Keratinocyte (primary cell): ENCODE measurements at regions not wholly inside any gene's neighbourhood (a gene's known extent, or its start where the extent isn't known, plus 50 kb on each side); places are given as distances from the start of the nearest gene placed in this dataset.

Experiments
- EZH2 ChIP-seq: IDR thresholded peaks from one replicate; pipeline ENCODE4 v1.6.1; 2012; ENCODE audit warnings: inconsistent platforms, mild to moderate bottlenecking, low read length, moderate library complexity
- TF ChIP-seq, protein P1 (sequence below), 3 experiments: IDR thresholded peaks in 1 of 3; conservative IDR thresholded peaks in 1 of 3; optimal IDR thresholded peaks in 1 of 3; 2 replicates in 2 of 3; 3 replicates in 1 of 3; pipeline versions ENCODE3 to v1.5.1; 2011; ENCODE audit warnings: low read length in 3 of 3, mild to moderate bottlenecking in 3 of 3, moderate library complexity in 2 of 3, control low read depth in 1 of 3, inconsistent platforms in 1 of 3; ENCODE audit not compliant: insufficient read depth in 2 of 3; ENCODE audit errors: extremely low read depth in 1 of 3

DNA sequence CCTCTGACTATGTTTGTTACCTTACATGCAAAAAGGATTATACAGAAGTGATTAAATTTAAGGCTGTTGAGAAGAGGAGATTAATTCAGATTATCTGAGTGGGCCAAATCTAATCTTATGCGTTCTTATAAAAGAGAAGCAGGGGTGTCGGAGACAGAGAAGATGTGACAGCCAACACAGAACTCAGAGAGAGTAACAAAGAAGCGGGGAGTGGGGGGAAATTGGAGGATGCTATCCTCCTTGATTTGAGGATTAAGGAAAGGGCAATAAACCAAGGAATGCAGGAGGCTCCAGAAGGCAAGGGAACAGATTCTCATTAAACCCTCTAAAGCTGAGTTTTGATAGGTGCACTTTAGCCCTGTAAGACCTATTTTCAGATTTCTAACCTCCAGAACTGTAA lies 291.3 kb upstream of the REG3G start:
- TF ChIP-seq, protein P1, sequence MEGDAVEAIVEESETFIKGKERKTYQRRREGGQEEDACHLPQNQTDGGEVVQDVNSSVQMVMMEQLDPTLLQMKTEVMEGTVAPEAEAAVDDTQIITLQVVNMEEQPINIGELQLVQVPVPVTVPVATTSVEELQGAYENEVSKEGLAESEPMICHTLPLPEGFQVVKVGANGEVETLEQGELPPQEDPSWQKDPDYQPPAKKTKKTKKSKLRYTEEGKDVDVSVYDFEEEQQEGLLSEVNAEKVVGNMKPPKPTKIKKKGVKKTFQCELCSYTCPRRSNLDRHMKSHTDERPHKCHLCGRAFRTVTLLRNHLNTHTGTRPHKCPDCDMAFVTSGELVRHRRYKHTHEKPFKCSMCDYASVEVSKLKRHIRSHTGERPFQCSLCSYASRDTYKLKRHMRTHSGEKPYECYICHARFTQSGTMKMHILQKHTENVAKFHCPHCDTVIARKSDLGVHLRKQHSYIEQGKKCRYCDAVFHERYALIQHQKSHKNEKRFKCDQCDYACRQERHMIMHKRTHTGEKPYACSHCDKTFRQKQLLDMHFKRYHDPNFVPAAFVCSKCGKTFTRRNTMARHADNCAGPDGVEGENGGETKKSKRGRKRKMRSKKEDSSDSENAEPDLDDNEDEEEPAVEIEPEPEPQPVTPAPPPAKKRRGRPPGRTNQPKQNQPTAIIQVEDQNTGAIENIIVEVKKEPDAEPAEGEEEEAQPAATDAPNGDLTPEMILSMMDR (optimal IDR thresholded peaks at IDR 0.05 in 1 of 3, IDR thresholded peaks at IDR 0.05 in 1 of 3, conservative IDR thresholded peaks at IDR 0.05 in 1 of 3; ENCODE audit: extremely low read depth in 1 of 3, insufficient read depth in 2 of 3, low read length in 3 of 3): no peak
- no peak for TF ChIP-seq EZH2
